Caco-2 (cell line): ENCODE measurements at regions not wholly inside any gene's neighbourhood (a gene's known extent, or its start where the extent isn't known, plus 50 kb on each side); places are given as distances from the start of the nearest gene placed in this dataset.

ENCODE experiments used
- BruUV-seq: library from RNA; stranded (reverse); fragments of 400-500 nt; replicated peaks from 2 replicates; lab custom pipeline; 2021; lab: Mats Ljungman, UMichigan
- CTCF ChIA-PET: fragments of 300-600 bp; sonication (Branson Sonifier 250); formaldehyde crosslinking; loops from one replicate; lab custom pipeline; 2022; ENCODE audit warnings: antibody characterized with exemption; lab: Charles Lee
- POLR2A ChIA-PET: fragments of 300-600 bp; sonication (Branson Sonifier 250); formaldehyde crosslinking; loops from one replicate; lab custom pipeline; 2022; ENCODE audit warnings: antibody characterized with exemption; lab: Charles Lee
- DNase-seq, 2 experiments: peaks; one replicate each; pipeline versions ENCODE4 v3.0.0 to v3.0.0-alpha.2; 2020 to 2022
- H3K27me3 ChIP-seq: replicated peaks from 2 replicates; pipeline ENCODE4 v1.6.0; 2011; ENCODE audit warnings: low read length; ENCODE audit not compliant: control insufficient read depth, insufficient read depth
- H3K36me3 ChIP-seq: 2 replicates; pipeline ENCODE4 v1.5.1; 2011; ENCODE audit warnings: low read length; ENCODE audit not compliant: control insufficient read depth, insufficient read depth
- H3K4me1 ChIP-seq: fragments of 250-450 bp; sonication (Bioruptor Pico); 2 replicates; pipeline ENCODE4 v1.5.1; 2020; ENCODE audit warnings: mild to moderate bottlenecking
- H3K4me3 ChIP-seq: 2 replicates; pipeline ENCODE4 v1.5.1; 2011; ENCODE audit warnings: low read depth, mild to moderate bottlenecking, control low read depth, low read length
- H3K9me3 ChIP-seq: fragments of 250-450 bp; sonication (Bioruptor Pico); 2 replicates; pipeline ENCODE4 v1.5.1; 2020; ENCODE audit warnings: mild to moderate bottlenecking, moderate library complexity
- H3K27ac Mint-ChIP-seq: one replicate; pipeline ENCODE4 v1.8.0; 2022; ENCODE audit warnings: mixed read lengths; ENCODE audit not compliant: unreplicated experiment
- H3K27me3 Mint-ChIP-seq: one replicate; pipeline ENCODE4 v1.8.0; 2022; ENCODE audit warnings: mixed read lengths; ENCODE audit not compliant: insufficient read depth, unreplicated experiment
- H3K36me3 Mint-ChIP-seq: one replicate; pipeline ENCODE4 v1.8.0; 2022; ENCODE audit warnings: mild to moderate bottlenecking, mixed read lengths; ENCODE audit not compliant: insufficient read depth, unreplicated experiment
- H3K4me1 Mint-ChIP-seq: one replicate; pipeline ENCODE4 v1.8.0; 2022; ENCODE audit warnings: low read depth, mixed read lengths; ENCODE audit not compliant: unreplicated experiment
- H3K4me3 Mint-ChIP-seq: one replicate; pipeline ENCODE4 v1.8.0; 2022; ENCODE audit warnings: mild to moderate bottlenecking, moderate library complexity, mixed read lengths; ENCODE audit not compliant: unreplicated experiment
- H3K9me3 Mint-ChIP-seq: one replicate; pipeline ENCODE4 v1.8.0; 2022; ENCODE audit warnings: mixed read lengths; ENCODE audit not compliant: unreplicated experiment
- intact Hi-C: fragments of 100-400 bp; cut with micrococcal nuclease; formaldehyde crosslinking; loops from one replicate; pipeline ENCODE4 v1.10.0; 2022; ENCODE audit not compliant: unreplicated experiment
- TF ChIP-seq, protein P1 (sequence below), 2 experiments: fragments of 200-600 bp in 1 of 2; IDR thresholded peaks; 1 replicate in 1 of 2; 2 replicates in 1 of 2; pipeline versions ENCODE4 v1.5.1 to v1.8.0; 2011 to 2022; ENCODE audit warnings: antibody characterized with exemption in 1 of 2, control low read depth in 1 of 2, inconsistent platforms in 1 of 2, low read depth in 1 of 2, low read length in 1 of 2, mild to moderate bottlenecking in 1 of 2, moderate library complexity in 1 of 2; ENCODE audit not compliant: insufficient read depth in 1 of 2, severe bottlenecking in 1 of 2, unreplicated experiment in 1 of 2

DNA sequence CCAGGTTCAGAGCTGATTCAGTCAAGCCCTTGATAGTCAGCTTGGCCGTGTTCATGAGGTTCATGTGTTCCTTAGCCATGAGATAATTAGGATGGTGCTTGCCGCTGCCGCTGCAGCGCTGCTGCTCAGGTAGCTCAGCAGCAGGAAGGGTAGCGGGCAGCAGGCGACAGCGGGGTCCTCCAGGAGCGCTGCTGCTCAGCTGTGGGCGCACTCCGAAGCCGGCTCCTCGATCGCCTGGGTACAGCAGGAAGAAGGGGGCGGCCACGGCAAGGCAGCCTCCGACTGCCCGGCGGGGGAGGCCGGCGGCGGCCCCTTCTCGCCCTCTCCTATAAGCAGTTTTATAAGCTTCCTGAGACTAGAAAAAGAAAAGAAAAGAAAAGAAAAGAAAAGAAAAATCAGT, 1253.6 kb downstream of the EFNA5 start:
- H3K4me1 Mint-ChIP-seq, result peaks cover 9% of the 10 kb centered on the region
- Histone ChIP-seq H3K36me3 (no peaks in the 10 kb centered on the region), H3K4me1 (no peaks in the 10 kb centered on the region), H3K9me3 (no peaks in the 10 kb centered on the region), H3K4me3 (no peak overlapping the region), H3K27me3 (no peaks in the 10 kb centered on the region)
- BruUV-seq, result no TSS peak
- intact Hi-C loops, result no loop called here
- H3K27me3 Mint-ChIP-seq, result peaks cover 14% of the 10 kb centered on the region
- no peaks in the 10 kb centered on the region for H3K9me3 Mint-ChIP-seq
- ChIA-PET CTCF (no interaction called here), POLR2A (no interaction called here)
- no peak for DNase-seq
- TF ChIP-seq, protein P1, sequence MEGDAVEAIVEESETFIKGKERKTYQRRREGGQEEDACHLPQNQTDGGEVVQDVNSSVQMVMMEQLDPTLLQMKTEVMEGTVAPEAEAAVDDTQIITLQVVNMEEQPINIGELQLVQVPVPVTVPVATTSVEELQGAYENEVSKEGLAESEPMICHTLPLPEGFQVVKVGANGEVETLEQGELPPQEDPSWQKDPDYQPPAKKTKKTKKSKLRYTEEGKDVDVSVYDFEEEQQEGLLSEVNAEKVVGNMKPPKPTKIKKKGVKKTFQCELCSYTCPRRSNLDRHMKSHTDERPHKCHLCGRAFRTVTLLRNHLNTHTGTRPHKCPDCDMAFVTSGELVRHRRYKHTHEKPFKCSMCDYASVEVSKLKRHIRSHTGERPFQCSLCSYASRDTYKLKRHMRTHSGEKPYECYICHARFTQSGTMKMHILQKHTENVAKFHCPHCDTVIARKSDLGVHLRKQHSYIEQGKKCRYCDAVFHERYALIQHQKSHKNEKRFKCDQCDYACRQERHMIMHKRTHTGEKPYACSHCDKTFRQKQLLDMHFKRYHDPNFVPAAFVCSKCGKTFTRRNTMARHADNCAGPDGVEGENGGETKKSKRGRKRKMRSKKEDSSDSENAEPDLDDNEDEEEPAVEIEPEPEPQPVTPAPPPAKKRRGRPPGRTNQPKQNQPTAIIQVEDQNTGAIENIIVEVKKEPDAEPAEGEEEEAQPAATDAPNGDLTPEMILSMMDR (IDR thresholded peaks at IDR 0.05; ENCODE audit: insufficient read depth in 1 of 2, low read depth in 1 of 2, low read length in 1 of 2, severe bottlenecking in 1 of 2, unreplicated experiment in 1 of 2), result no peak
- no peak overlapping the region for H3K27ac Mint-ChIP-seq
- H3K4me3 Mint-ChIP-seq, result no peak overlapping the region
- no peaks in the 10 kb centered on the region for H3K36me3 Mint-ChIP-seq

DNA sequence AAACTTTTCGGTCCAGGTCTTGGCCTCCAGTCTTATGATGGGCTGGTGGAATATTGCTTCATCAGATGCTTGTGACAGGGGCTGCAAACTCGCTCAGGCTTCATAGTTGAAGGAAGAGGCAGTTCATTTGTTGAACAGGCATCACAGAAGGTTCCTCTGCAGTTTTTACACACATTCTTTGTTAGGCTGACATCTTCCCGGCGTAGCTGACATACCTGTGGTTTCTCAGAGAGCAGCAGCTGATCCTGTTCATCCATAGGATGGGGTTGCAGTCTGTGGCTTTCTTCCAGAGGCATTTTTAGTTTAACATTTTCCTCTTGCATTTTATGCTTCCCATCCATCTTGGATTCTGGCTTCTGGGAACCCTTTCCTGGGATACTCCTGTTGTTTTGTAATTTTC, 1255.2 kb downstream of the EFNA5 start:
- Histone ChIP-seq H3K27me3 (no peaks in the 10 kb centered on the region), H3K9me3 (no peaks in the 10 kb centered on the region), H3K4me3 (no peak overlapping the region), H3K4me1 (no peaks in the 10 kb centered on the region), H3K36me3 (no peaks in the 10 kb centered on the region)
- DNase-seq, result no peak
- BruUV-seq, result no TSS peak
- Mint-ChIP-seq H3K27ac (no peak overlapping the region), H3K9me3 (no peaks in the 10 kb centered on the region), H3K27me3 (peaks cover 14% of the 10 kb centered on the region), H3K4me1 (peaks cover 9% of the 10 kb centered on the region), H3K4me3 (no peak overlapping the region), H3K36me3 (no peaks in the 10 kb centered on the region)
- TF ChIP-seq, protein P1 (IDR thresholded peaks at IDR 0.05; ENCODE audit: insufficient read depth in 1 of 2, low read depth in 1 of 2, low read length in 1 of 2, severe bottlenecking in 1 of 2, unreplicated experiment in 1 of 2), result no peak
- ChIA-PET POLR2A (no interaction called here), CTCF (interaction anchor here (0.6 kb wide), 1 partner anchor 1877 kb away, joined by 4 read pairs; no protein-coding TSS in a partner anchor)
- intact Hi-C loops, result no loop called here

DNA sequence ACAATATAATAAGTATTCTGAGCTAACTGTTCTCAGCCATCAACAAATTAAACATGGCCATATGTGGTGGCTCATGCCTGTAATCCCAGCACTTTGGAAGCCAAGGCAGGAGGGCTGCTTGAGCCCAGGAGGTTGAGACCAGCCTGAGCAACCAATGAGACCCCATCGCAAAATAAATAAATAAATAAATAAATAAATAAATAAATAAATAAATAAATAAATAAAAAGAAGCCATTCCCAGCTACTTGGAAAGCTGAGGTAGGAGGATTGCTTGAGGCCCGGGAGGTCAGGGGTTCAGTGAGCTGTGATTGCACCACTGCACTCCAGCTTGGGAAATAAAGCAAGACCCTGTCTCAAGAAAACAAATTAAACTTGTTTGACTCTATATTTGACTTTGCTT, 1256.4 kb downstream of the EFNA5 start:
- intact Hi-C loops, result no loop called here
- no peak overlapping the region for H3K4me3 Mint-ChIP-seq
- H3K36me3 Mint-ChIP-seq, result no peaks in the 10 kb centered on the region
- no peaks in the 10 kb centered on the region for H3K27me3 ChIP-seq
- TF ChIP-seq, protein P1 (IDR thresholded peaks at IDR 0.05; ENCODE audit: insufficient read depth in 1 of 2, low read depth in 1 of 2, low read length in 1 of 2, severe bottlenecking in 1 of 2, unreplicated experiment in 1 of 2), result no peak
- DNase-seq, result no peak
- BruUV-seq, result no TSS peak
- H3K4me1 ChIP-seq, result no peaks in the 10 kb centered on the region
- H3K27ac Mint-ChIP-seq, result no peak overlapping the region
- H3K4me1 Mint-ChIP-seq, result peaks cover 9% of the 10 kb centered on the region
- ChIA-PET CTCF (no interaction called here), POLR2A (no interaction called here)
- H3K9me3 ChIP-seq, result no peaks in the 10 kb centered on the region
- H3K36me3 ChIP-seq, result no peaks in the 10 kb centered on the region
- peaks cover 14% of the 10 kb centered on the region for H3K27me3 Mint-ChIP-seq
- no peak overlapping the region for H3K4me3 ChIP-seq
- no peaks in the 10 kb centered on the region for H3K9me3 Mint-ChIP-seq
